OCI-LY3 (cell line): ENCODE measurements at regions not wholly inside any gene's neighbourhood (a gene's known extent, or its start where the extent isn't known, plus 50 kb on each side); places are given as distances from the start of the nearest gene placed in this dataset.
"Not testable (repeated sequence)": the region's sequence is repeated elsewhere in the genome, so short reads cannot be mapped to it uniquely, and the experiment has no call there.

Source experiments
- H2AFZ ChIP-seq: fragments of 200-600, 300-600 bp; shearing (Covaris generic); 2 replicates; pipeline ENCODE4 v1.6.0; 2014; ENCODE audit warnings: antibody characterized with exemption, low read depth, low read length
- H3K27ac ChIP-seq: fragments of 200-600, 300-600 bp; sonication (generic); 2 replicates; pipeline ENCODE4 v1.5.1; 2014; ENCODE audit warnings: mild to moderate bottlenecking, low read length, moderate library complexity, mixed read lengths
- H3K27me3 ChIP-seq: fragments of 200-600, 300-600 bp; sonication (generic); 2 replicates; pipeline ENCODE4 v1.6.1; 2014; ENCODE audit warnings: low read depth, low read length, mixed read lengths
- H3K36me3 ChIP-seq: fragments of 200-600, 300-600 bp; sonication (generic); replicated peaks from 2 replicates; pipeline ENCODE3; 2014; ENCODE audit warnings: low read depth, low read length, mixed read lengths
- H3K4me1 ChIP-seq: fragments of 300-600, 200-600 bp; sonication (generic); 2 replicates; pipeline ENCODE4 v1.6.1; 2014; ENCODE audit warnings: low read length, mixed read lengths
- H3K4me2 ChIP-seq: fragments of 200-600, 300-600 bp; sonication (generic); 2 replicates; pipeline ENCODE4 v1.6.1; 2014; ENCODE audit warnings: low read length, mixed read lengths
- H3K4me3 ChIP-seq: fragments of 300-600, 200-600 bp; sonication (generic); 2 replicates; pipeline ENCODE4 v1.5.1; 2014; ENCODE audit warnings: antibody characterized with exemption, mild to moderate bottlenecking, low read length, moderate library complexity
- H3K79me2 ChIP-seq: fragments of 300-600, 200-600 bp; shearing (Covaris generic); 2 replicates; pipeline ENCODE4 v1.6.1; 2014; ENCODE audit warnings: mild to moderate bottlenecking, low read length, mixed read lengths
- H3K9ac ChIP-seq: fragments of 300-600, 200-600 bp; shearing (Covaris generic); 2 replicates; pipeline ENCODE4 v1.6.0; 2014; ENCODE audit warnings: mild to moderate bottlenecking, low read length, moderate library complexity
- H3K9me3 ChIP-seq: fragments of 200-600, 300-600 bp; shearing (Covaris generic); 2 replicates; pipeline ENCODE4 v1.6.1; 2014; ENCODE audit warnings: low read length, mixed read lengths; ENCODE audit not compliant: insufficient read depth
- H4K20me1 ChIP-seq: fragments of 200-600, 300-600 bp; sonication (generic); 2 replicates; pipeline ENCODE4 v1.6.1; 2016; ENCODE audit warnings: low read length, mixed read lengths; ENCODE audit not compliant: insufficient read depth
- EZH2phosphoT487 ChIP-seq: fragments of 200-600 bp; shearing (Covaris generic); IDR thresholded peaks from 2 replicates; pipeline ENCODE4 v1.6.1; 2018; ENCODE audit warnings: antibody characterized with exemption, mixed run types, low read depth
- TF ChIP-seq, protein P1 (sequence below): fragments of 200-600, 300-600 bp; sonication (generic); IDR thresholded peaks from 2 replicates; pipeline ENCODE4 v1.5.1; 2014; ENCODE audit warnings: antibody characterized with exemption, low read length, low read depth

DNA sequence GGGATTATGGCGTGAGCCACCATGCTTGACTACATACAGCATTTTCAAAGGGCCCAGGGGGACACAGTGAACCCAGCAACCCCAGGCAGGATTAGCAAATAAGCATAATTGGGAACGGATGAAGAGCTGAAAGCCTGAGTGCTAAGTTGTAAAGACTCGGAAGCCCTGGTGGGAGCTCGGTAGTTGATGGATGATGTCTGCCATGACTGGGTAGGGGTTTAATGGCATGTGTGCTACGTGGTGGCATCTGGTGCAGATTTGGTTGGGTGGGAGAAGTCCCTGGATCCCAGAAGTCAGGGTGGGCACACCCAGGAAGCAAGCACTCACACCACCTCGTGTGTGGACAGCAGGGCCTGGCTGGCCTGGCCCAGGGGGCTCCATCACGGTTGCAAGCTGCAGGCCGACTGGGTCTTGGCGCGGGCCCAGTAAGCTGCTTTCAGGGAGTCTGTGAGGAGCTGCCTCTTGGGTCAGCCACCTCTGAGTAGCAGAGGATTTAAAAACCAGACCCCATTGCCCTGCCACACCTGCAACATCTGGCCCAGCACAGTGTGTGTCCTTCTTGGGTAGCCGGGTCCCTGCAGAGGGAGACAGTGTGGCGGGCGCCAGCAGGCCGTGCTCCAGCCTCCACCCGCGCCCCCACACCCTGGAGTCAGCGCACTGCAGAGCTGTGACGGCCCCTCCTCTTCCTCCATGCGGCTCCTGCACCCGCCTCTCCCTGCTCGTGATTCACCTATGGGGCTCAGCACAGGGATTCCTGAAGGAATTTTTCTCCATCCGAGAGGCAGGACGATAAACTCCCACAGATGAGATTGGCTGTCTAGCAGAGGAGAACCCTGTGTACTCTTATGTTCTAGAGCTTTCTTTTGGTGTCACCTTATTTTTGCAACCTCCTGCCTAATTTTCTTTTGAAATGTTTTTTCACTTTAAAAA is 159.2 kb downstream of the LAT start:
- H4K20me1 ChIP-seq, H2AFZ ChIP-seq, H3K4me1 ChIP-seq, H3K79me2 ChIP-seq, H3K4me2 ChIP-seq, H3K36me3 ChIP-seq, H3K9ac ChIP-seq, H3K27me3 ChIP-seq, H3K9me3 ChIP-seq, H3K27ac ChIP-seq, H3K4me3 ChIP-seq: not testable (repeated sequence)

DNA sequence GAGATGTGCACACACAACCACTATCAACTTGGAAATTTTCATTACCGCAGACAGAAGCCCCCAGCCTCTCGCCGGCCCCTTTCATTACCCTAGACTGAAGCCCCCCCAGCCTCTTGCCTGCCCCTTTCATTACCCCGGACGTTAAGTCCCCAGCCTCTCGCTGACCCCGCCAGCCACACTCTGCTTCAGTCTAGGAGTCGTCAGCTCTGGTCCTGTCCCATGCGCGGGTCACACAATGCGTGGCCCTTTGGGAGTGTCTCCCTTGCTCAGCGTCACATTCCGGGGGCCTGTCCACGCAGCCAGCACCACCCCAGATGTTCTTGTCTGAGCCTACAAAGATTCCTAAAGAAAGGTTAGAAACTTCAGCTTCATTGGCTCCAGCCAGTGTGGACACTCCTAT is 157.7 kb downstream of the LAT start:
- H3K9me3 ChIP-seq, H2AFZ ChIP-seq, H4K20me1 ChIP-seq, H3K4me3 ChIP-seq, H3K79me2 ChIP-seq, H3K36me3 ChIP-seq, H3K4me1 ChIP-seq, H3K27ac ChIP-seq, H3K9ac ChIP-seq, H3K27me3 ChIP-seq, H3K4me2 ChIP-seq: not testable (repeated sequence)

DNA sequence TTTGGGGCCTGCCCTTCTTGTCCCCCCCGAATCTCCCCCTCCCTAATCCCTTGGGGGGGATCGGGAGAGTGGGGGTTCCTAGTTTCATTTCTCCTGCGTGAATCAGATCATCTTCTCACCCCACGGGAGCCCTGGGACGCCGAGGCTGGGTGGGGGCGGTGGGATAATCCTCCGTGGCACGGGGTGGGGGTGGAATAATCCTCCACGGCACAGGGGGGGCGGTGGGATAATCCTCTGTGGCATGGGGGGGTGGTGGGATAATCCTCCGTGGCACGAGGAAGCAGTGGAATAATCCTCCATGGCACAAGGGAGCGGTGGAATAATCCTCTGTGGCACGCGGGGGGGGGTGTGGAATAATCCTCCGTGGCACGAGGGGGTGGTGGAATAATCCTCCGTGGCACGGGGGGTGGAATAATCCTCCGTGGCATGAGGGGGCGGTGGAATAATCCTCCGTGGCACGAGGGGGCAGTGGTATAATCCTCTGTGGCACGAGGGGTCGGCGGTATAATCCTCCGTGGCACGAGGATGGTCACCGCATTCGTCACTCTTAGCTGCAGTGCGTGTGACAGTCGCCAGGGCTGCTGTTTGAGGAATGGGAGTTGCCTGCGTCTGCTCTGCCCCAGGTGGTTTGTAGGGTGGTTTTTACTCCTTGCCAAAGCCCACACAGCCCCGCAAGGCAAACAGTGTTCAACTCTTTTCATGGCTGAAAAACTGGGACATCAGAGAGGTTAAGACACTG is 156.9 kb downstream of the LAT start:
- Histone ChIP-seq H3K36me3 (no peaks in the 10 kb centered on the region), H4K20me1 (no peaks in the 10 kb centered on the region), H3K4me3 (no peak overlapping the region), H3K4me2 (no peak overlapping the region), H3K4me1 (no peaks in the 10 kb centered on the region), H2AFZ (no peak overlapping the region), H3K79me2 (no peaks in the 10 kb centered on the region), H3K27me3 (no peaks in the 10 kb centered on the region), H3K9me3 (no peaks in the 10 kb centered on the region), H3K27ac (no peak overlapping the region), H3K9ac (no peak overlapping the region)
- TF ChIP-seq, protein P1, sequence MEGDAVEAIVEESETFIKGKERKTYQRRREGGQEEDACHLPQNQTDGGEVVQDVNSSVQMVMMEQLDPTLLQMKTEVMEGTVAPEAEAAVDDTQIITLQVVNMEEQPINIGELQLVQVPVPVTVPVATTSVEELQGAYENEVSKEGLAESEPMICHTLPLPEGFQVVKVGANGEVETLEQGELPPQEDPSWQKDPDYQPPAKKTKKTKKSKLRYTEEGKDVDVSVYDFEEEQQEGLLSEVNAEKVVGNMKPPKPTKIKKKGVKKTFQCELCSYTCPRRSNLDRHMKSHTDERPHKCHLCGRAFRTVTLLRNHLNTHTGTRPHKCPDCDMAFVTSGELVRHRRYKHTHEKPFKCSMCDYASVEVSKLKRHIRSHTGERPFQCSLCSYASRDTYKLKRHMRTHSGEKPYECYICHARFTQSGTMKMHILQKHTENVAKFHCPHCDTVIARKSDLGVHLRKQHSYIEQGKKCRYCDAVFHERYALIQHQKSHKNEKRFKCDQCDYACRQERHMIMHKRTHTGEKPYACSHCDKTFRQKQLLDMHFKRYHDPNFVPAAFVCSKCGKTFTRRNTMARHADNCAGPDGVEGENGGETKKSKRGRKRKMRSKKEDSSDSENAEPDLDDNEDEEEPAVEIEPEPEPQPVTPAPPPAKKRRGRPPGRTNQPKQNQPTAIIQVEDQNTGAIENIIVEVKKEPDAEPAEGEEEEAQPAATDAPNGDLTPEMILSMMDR: no peak
- TF ChIP-seq EZH2phosphoT487: no peak

DNA sequence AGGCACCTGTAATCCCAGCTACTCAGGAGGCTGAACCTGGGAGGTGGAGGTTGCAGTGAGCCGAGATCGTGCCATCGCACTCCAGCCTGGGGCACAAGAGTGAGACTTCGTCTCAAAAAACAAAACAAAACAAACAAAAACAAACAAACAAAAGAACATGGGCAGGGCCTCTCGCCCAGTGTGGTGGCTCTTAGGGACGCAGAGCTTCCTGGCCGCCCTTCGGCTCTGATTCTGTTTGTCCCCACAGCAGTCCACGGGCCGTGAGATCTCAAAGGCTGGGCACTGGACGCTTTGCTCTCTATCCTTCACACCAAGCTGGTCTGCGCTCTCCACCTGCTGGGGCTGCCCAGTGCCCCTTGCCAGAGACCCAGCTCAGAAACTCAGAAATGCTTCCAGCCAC is 156.3 kb downstream of the LAT start:
- H3K4me3 ChIP-seq, H3K9me3 ChIP-seq, H3K79me2 ChIP-seq, H2AFZ ChIP-seq, H3K27ac ChIP-seq, H3K9ac ChIP-seq, H4K20me1 ChIP-seq, H3K27me3 ChIP-seq, H3K4me2 ChIP-seq, H3K4me1 ChIP-seq, H3K36me3 ChIP-seq: not testable (repeated sequence)

DNA sequence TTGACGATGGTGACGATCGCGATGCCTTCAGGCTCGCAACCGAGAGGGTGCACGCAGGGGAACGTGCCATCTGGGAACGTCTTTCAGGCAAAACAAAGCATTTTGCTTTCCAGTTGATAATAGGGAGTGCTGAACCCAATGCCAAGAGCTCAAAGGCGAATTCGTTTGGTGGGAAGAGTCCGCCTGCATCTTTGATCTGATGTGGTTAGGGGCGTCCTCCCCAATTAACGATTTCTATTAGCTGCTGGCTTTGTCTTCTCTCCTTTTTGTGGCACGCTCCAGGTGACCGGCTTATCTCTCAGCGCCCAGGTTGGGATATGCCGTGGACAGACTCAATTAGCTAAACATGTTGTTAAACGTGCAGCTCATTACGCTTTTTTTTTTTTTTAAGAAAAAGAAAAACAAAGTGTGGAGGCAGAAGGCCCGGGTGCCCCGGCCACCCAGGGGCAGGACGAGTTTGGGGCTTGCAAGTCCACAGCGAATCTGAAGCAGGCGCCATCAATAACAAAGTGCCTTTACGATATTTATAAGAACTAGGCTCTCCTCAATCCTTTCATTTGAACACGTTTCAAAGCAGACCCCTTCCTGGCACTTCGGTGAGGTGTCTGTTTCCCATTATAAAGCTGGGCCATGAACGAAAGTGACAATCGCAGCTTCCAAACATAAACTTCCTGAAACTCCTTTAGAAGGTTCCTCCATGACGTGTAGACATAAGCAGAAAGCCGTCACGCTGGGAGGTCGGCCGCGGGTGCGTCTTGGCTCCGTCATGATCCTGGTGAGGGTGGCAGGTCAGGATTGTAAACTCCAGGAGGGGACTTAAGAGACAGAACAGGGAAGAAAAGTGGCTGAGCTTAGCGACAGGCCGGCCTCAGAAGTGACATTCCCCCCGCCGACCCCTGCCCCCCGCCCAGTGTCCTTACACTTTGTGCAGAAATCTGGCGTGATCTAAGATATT is 155.3 kb downstream of the LAT start:
- not testable (repeated sequence) for H3K79me2 ChIP-seq, H3K27ac ChIP-seq, H3K36me3 ChIP-seq, H3K9me3 ChIP-seq, H4K20me1 ChIP-seq, H3K4me2 ChIP-seq, H2AFZ ChIP-seq, H3K9ac ChIP-seq, H3K4me3 ChIP-seq, H3K27me3 ChIP-seq, H3K4me1 ChIP-seq
